SK-N-SH (cell line): ENCODE measurements at regions not wholly inside any gene's neighbourhood (a gene's known extent, or its start where the extent isn't known, plus 50 kb on each side); places are given as distances from the start of the nearest gene placed in this dataset.

ENCODE experiments used
- EP300 ChIP-seq, 2 experiments: IDR thresholded peaks; 2 replicates each; pipeline versions ENCODE4 v1.4.0 to v1.6.1; 2012; ENCODE audit warnings: borderline replicate concordance in 1 of 2, low read depth in 1 of 2, low read length in 1 of 2
- GATA2 ChIP-seq: sonication (generic); formaldehyde crosslinking; IDR thresholded peaks from 2 replicates; pipeline ENCODE4 v1.5.0; 2020; ENCODE audit warnings: mild to moderate bottlenecking, missing genetic modification reagents
- RAD21 ChIP-seq: IDR thresholded peaks from 2 replicates; pipeline ENCODE4 v1.6.1; 2012; ENCODE audit warnings: mild to moderate bottlenecking, low read length
- RCOR1 ChIP-seq: fragments of 150-350 bp; IDR thresholded peaks from 2 replicates; pipeline ENCODE4 v1.6.1; 2017; ENCODE audit warnings: antibody characterized with exemption, low read length
- RFX5 ChIP-seq: IDR thresholded peaks from 2 replicates; pipeline ENCODE4 v1.6.1; 2012; ENCODE audit warnings: mild to moderate bottlenecking, improper control_type of control experiment, low read length
- TF ChIP-seq, protein P1 (sequence below): IDR thresholded peaks from 2 replicates; pipeline ENCODE4; 2012
- TF ChIP-seq, protein P2 (sequence below): fragments of 200-600 bp; sonication (generic); IDR thresholded peaks from 2 replicates; pipeline ENCODE4 v1.6.1; 2017; ENCODE audit warnings: antibody characterized with exemption, mild to moderate bottlenecking, moderate library complexity
- TF ChIP-seq, protein P3 (sequence below): IDR thresholded peaks from 2 replicates; pipeline ENCODE4 v1.4.0; 2012; ENCODE audit warnings: low read depth, borderline replicate concordance

DNA sequence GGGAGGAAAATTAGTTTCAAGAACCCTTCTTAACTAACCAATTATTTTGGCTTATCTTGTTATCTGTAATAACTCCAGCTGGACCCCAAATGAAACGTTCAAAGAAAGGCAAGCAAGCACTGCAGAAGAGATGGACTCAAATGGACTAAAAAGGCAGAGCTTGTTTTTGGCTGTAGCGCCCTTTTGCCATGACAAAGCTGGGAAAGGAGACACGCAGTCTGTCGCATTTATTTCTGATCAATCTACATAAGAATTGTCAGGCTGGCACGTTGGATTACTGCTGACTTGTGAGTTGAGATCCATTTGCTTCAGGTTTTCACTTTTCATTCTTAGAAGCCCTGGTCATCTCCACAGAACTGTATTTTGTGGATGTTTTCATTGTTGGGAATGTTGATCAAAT lies 402.9 kb downstream of the TMEM182 start:
- TF ChIP-seq, protein P1, sequence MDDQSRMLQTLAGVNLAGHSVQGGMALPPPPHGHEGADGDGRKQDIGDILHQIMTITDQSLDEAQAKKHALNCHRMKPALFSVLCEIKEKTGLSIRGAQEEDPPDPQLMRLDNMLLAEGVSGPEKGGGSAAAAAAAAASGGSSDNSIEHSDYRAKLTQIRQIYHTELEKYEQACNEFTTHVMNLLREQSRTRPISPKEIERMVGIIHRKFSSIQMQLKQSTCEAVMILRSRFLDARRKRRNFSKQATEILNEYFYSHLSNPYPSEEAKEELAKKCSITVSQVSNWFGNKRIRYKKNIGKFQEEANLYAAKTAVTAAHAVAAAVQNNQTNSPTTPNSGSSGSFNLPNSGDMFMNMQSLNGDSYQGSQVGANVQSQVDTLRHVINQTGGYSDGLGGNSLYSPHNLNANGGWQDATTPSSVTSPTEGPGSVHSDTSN, result no peak
- TF ChIP-seq, protein P2, sequence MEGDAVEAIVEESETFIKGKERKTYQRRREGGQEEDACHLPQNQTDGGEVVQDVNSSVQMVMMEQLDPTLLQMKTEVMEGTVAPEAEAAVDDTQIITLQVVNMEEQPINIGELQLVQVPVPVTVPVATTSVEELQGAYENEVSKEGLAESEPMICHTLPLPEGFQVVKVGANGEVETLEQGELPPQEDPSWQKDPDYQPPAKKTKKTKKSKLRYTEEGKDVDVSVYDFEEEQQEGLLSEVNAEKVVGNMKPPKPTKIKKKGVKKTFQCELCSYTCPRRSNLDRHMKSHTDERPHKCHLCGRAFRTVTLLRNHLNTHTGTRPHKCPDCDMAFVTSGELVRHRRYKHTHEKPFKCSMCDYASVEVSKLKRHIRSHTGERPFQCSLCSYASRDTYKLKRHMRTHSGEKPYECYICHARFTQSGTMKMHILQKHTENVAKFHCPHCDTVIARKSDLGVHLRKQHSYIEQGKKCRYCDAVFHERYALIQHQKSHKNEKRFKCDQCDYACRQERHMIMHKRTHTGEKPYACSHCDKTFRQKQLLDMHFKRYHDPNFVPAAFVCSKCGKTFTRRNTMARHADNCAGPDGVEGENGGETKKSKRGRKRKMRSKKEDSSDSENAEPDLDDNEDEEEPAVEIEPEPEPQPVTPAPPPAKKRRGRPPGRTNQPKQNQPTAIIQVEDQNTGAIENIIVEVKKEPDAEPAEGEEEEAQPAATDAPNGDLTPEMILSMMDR, result no peak
- TF ChIP-seq RAD21 (no peak), EP300 (IDR thresholded peaks at IDR 0.05; ENCODE audit: borderline replicate concordance in 1 of 2, low read depth in 1 of 2, low read length in 1 of 2) (no peak), GATA2 (CRISPR knock-in tag) (no peak), RCOR1 (no peak), RFX5 (no peak)
- TF ChIP-seq, protein P3, sequence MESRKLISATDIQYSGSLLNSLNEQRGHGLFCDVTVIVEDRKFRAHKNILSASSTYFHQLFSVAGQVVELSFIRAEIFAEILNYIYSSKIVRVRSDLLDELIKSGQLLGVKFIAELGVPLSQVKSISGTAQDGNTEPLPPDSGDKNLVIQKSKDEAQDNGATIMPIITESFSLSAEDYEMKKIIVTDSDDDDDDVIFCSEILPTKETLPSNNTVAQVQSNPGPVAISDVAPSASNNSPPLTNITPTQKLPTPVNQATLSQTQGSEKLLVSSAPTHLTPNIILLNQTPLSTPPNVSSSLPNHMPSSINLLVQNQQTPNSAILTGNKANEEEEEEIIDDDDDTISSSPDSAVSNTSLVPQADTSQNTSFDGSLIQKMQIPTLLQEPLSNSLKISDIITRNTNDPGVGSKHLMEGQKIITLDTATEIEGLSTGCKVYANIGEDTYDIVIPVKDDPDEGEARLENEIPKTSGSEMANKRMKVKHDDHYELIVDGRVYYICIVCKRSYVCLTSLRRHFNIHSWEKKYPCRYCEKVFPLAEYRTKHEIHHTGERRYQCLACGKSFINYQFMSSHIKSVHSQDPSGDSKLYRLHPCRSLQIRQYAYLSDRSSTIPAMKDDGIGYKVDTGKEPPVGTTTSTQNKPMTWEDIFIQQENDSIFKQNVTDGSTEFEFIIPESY, result no peak
